ENCODE measurements at regions not wholly inside any gene's neighbourhood (a gene's known extent, or its start where the extent isn't known, plus 50 kb on each side); places are given as distances from the start of the nearest gene placed in this dataset.
"Not testable (repeated sequence)": the region's sequence is repeated elsewhere in the genome, so short reads cannot be mapped to it uniquely, and the experiment has no call there.

GRCh38 chr14:55839301-55839947, 259.4 kb downstream of the KTN1 start:
- TF ChIP-seq CTCF (conservative IDR thresholded peaks at IDR 0.05; ENCODE audit: low read depth, low read length); RAD21 (IDR thresholded peaks at IDR 0.05; ENCODE audit: low read length); MXI1 (IDR thresholded peaks at IDR 0.05; ENCODE audit: borderline replicate concordance, low read depth, low read length); MAZ (IDR thresholded peaks at IDR 0.05; ENCODE audit: borderline replicate concordance, low read depth, low read length): not testable (repeated sequence)
